ENCODE measurements at regions not wholly inside any gene's neighbourhood (a gene's known extent, or its start where the extent isn't known, plus 50 kb on each side); places are given as distances from the start of the nearest gene placed in this dataset.

- TF ChIP-seq MXD4 (CRISPR knock-in tag; IDR thresholded peaks at IDR 0.05; ENCODE audit: borderline replicate concordance) (no peak), JUN (CRISPR knock-in tag; IDR thresholded peaks at IDR 0.05) (no peak), AFF4 (CRISPR knock-in tag; IDR thresholded peaks at IDR 0.05; ENCODE audit: borderline replicate concordance) (no peak), CREM (CRISPR knock-in tag; IDR thresholded peaks at IDR 0.05) (no peak), TEAD4 (CRISPR knock-in tag; IDR thresholded peaks at IDR 0.05) (no peak)
- TF ChIP-seq, protein P1, sequence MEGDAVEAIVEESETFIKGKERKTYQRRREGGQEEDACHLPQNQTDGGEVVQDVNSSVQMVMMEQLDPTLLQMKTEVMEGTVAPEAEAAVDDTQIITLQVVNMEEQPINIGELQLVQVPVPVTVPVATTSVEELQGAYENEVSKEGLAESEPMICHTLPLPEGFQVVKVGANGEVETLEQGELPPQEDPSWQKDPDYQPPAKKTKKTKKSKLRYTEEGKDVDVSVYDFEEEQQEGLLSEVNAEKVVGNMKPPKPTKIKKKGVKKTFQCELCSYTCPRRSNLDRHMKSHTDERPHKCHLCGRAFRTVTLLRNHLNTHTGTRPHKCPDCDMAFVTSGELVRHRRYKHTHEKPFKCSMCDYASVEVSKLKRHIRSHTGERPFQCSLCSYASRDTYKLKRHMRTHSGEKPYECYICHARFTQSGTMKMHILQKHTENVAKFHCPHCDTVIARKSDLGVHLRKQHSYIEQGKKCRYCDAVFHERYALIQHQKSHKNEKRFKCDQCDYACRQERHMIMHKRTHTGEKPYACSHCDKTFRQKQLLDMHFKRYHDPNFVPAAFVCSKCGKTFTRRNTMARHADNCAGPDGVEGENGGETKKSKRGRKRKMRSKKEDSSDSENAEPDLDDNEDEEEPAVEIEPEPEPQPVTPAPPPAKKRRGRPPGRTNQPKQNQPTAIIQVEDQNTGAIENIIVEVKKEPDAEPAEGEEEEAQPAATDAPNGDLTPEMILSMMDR (IDR thresholded peaks at IDR 0.05) = no peak
- TF ChIP-seq, protein P2, sequence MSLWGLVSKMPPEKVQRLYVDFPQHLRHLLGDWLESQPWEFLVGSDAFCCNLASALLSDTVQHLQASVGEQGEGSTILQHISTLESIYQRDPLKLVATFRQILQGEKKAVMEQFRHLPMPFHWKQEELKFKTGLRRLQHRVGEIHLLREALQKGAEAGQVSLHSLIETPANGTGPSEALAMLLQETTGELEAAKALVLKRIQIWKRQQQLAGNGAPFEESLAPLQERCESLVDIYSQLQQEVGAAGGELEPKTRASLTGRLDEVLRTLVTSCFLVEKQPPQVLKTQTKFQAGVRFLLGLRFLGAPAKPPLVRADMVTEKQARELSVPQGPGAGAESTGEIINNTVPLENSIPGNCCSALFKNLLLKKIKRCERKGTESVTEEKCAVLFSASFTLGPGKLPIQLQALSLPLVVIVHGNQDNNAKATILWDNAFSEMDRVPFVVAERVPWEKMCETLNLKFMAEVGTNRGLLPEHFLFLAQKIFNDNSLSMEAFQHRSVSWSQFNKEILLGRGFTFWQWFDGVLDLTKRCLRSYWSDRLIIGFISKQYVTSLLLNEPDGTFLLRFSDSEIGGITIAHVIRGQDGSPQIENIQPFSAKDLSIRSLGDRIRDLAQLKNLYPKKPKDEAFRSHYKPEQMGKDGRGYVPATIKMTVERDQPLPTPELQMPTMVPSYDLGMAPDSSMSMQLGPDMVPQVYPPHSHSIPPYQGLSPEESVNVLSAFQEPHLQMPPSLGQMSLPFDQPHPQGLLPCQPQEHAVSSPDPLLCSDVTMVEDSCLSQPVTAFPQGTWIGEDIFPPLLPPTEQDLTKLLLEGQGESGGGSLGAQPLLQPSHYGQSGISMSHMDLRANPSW (CRISPR knock-in tag; conservative IDR thresholded peaks at IDR 0.05; ENCODE audit: low read depth) = no peak
These were observed 93.4 kb upstream of the CHD1 start for GRCh38 chr5:99022250-99022649.

All from WTC11 (cell line).